ENCODE measurements at regions not wholly inside any gene's neighbourhood (a gene's known extent, or its start where the extent isn't known, plus 50 kb on each side); places are given as distances from the start of the nearest gene placed in this dataset.

- Histone ChIP-seq H3K4me1 (no peaks in the 10 kb centered on the region), H3F3A (ENCODE audit: low read depth) (no peaks in the 10 kb centered on the region), H3K27me3 (no peaks in the 10 kb centered on the region), H3K27ac (no peak overlapping the region), H3K4me2 (no peak overlapping the region), H3K79me2 (ENCODE audit: low read depth) (no peaks in the 10 kb centered on the region), H4K20me1 (ENCODE audit: low read depth) (no peaks in the 10 kb centered on the region), H2AFZ (replicated peaks) (no peak overlapping the region), H3K9me3 (ENCODE audit: low read depth) (no peaks in the 10 kb centered on the region), H3K4me3 (no peak overlapping the region), H3K9ac (no peak overlapping the region), H3K36me3 (no peaks in the 10 kb centered on the region)
- Mint-ChIP-seq H3K36me3 (no peaks in the 10 kb centered on the region), H3K27me3 (ENCODE audit: insufficient read depth, low read depth) (no peaks in the 10 kb centered on the region), H3K4me3 (no peak overlapping the region), H3K4me1 (no peaks in the 10 kb centered on the region), H3K27ac (no peak overlapping the region), H3K9me3 (no peaks in the 10 kb centered on the region)
- TF ChIP-seq EZH2 (IDR thresholded peaks at IDR 0.05), result no peak
- no peak for TF ChIP-seq EZH2phosphoT487 (IDR thresholded peaks at IDR 0.05)
- TF ChIP-seq CTCF (IDR thresholded peaks at IDR 0.05), result no peak
- DNase-seq (ENCODE audit: low spot score), result no peak
Measured at GRCh38 chr2:210963386-210963785, 407.0 kb downstream of the CPS1 start.

GRCh38 chr2:210964141-210964764, 407.9 kb downstream of the CPS1 start:
- Mint-ChIP-seq H3K9me3 (no peaks in the 10 kb centered on the region), H3K4me1 (no peaks in the 10 kb centered on the region), H3K27ac (no peak overlapping the region), H3K4me3 (no peak overlapping the region), H3K36me3 (no peaks in the 10 kb centered on the region), H3K27me3 (ENCODE audit: insufficient read depth, low read depth) (no peaks in the 10 kb centered on the region)
- Histone ChIP-seq H3K27me3 (no peaks in the 10 kb centered on the region), H3F3A (ENCODE audit: low read depth) (no peaks in the 10 kb centered on the region), H3K9me3 (ENCODE audit: low read depth) (no peaks in the 10 kb centered on the region), H3K9ac (no peak overlapping the region), H3K4me2 (no peak overlapping the region), H3K4me3 (no peak overlapping the region), H3K4me1 (no peaks in the 10 kb centered on the region), H3K36me3 (no peaks in the 10 kb centered on the region), H3K27ac (no peak overlapping the region), H3K79me2 (ENCODE audit: low read depth) (no peaks in the 10 kb centered on the region), H2AFZ (replicated peaks) (no peak overlapping the region), H4K20me1 (ENCODE audit: low read depth) (no peaks in the 10 kb centered on the region)
- no peak for DNase-seq (ENCODE audit: low spot score)
- TF ChIP-seq EZH2 (IDR thresholded peaks at IDR 0.05), result no peak
- no peak for TF ChIP-seq CTCF (IDR thresholded peaks at IDR 0.05)
- no peak for TF ChIP-seq EZH2phosphoT487 (IDR thresholded peaks at IDR 0.05)

GRCh38 chr2:210965472-210965871, 409.1 kb downstream of the CPS1 start:
- Histone ChIP-seq H3K4me3 (no peak overlapping the region), H3K9me3 (ENCODE audit: low read depth) (no peaks in the 10 kb centered on the region), H3K4me1 (no peaks in the 10 kb centered on the region), H3K36me3 (no peaks in the 10 kb centered on the region), H3K4me2 (no peak overlapping the region), H3K79me2 (ENCODE audit: low read depth) (no peaks in the 10 kb centered on the region), H3K9ac (no peak overlapping the region), H3F3A (ENCODE audit: low read depth) (no peaks in the 10 kb centered on the region), H3K27ac (no peak overlapping the region), H3K27me3 (no peaks in the 10 kb centered on the region), H2AFZ (replicated peaks) (no peak overlapping the region), H4K20me1 (ENCODE audit: low read depth) (no peaks in the 10 kb centered on the region)
- no peak for DNase-seq (ENCODE audit: low spot score)
- Mint-ChIP-seq H3K4me1 (no peaks in the 10 kb centered on the region), H3K27me3 (ENCODE audit: insufficient read depth, low read depth) (no peaks in the 10 kb centered on the region), H3K36me3 (no peaks in the 10 kb centered on the region), H3K4me3 (no peak overlapping the region), H3K9me3 (no peaks in the 10 kb centered on the region), H3K27ac (no peak overlapping the region)
- no peak for TF ChIP-seq CTCF (IDR thresholded peaks at IDR 0.05)
- TF ChIP-seq EZH2phosphoT487 (IDR thresholded peaks at IDR 0.05), result no peak
- TF ChIP-seq EZH2 (IDR thresholded peaks at IDR 0.05), result no peak
